ENCODE measurements at regions not wholly inside any gene's neighbourhood (a gene's known extent, or its start where the extent isn't known, plus 50 kb on each side); places are given as distances from the start of the nearest gene placed in this dataset.

DNA sequence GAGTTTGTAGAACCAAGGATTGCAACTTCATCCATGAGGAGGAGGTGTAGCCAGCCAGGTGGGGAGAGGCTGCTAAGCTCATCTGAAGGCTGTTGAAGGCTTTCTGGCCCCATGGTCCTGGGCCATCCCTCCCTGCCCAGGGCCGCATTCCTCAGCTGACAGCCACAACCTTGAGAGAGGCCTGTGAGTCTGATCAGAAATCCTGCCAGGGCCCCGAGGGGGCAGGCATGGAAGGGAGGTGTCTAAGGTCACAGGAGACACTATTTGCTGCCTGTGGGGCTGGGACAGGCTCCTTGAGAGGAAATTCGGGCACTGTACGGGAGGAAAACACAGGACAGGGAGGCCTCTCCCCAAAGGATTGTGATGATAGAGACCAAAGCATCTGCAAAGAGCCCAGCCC, 88.1 kb upstream of the IGLL5 start:
- no peaks in the 10 kb centered on the region for H3K9me3 ChIP-seq (ENCODE audit: low read length)
- no peaks in the 10 kb centered on the region for H3K9me2 ChIP-seq (ENCODE audit: low read depth, low read length)
- H3K4me1 ChIP-seq (ENCODE audit: insufficient read depth, low read length, severe bottlenecking), result peaks cover 30% of the 10 kb centered on the region
- TF ChIP-seq, protein P1, sequence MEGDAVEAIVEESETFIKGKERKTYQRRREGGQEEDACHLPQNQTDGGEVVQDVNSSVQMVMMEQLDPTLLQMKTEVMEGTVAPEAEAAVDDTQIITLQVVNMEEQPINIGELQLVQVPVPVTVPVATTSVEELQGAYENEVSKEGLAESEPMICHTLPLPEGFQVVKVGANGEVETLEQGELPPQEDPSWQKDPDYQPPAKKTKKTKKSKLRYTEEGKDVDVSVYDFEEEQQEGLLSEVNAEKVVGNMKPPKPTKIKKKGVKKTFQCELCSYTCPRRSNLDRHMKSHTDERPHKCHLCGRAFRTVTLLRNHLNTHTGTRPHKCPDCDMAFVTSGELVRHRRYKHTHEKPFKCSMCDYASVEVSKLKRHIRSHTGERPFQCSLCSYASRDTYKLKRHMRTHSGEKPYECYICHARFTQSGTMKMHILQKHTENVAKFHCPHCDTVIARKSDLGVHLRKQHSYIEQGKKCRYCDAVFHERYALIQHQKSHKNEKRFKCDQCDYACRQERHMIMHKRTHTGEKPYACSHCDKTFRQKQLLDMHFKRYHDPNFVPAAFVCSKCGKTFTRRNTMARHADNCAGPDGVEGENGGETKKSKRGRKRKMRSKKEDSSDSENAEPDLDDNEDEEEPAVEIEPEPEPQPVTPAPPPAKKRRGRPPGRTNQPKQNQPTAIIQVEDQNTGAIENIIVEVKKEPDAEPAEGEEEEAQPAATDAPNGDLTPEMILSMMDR (IDR thresholded peaks at IDR 0.05; ENCODE audit: low read length), result no peak
- TF ChIP-seq EZH2 (IDR thresholded peaks at IDR 0.05; ENCODE audit: borderline replicate concordance, low read length), result no peak
- no peak overlapping the region for H3K27ac ChIP-seq (ENCODE audit: low read depth, low read length, poor library complexity, severe bottlenecking)
- no peak overlapping the region for H3K4me2 ChIP-seq (ENCODE audit: low read length)
- H3K9ac ChIP-seq (ENCODE audit: low read length), result no peak overlapping the region
- H3K27me3 ChIP-seq (ENCODE audit: insufficient read depth, low read length), result no peaks in the 10 kb centered on the region
- no peaks in the 10 kb centered on the region for H3F3A ChIP-seq (ENCODE audit: insufficient read depth, low read length)
- H3K79me2 ChIP-seq (ENCODE audit: insufficient read depth, low read length), result no peaks in the 10 kb centered on the region
- no peak overlapping the region for H3K4me3 ChIP-seq (ENCODE audit: low read depth, low read length, poor library complexity, severe bottlenecking)
- no peaks in the 10 kb centered on the region; the same call in 1 of the 2 replicates for H3K36me3 ChIP-seq (ENCODE audit: insufficient read depth, low read length)
- H2AFZ ChIP-seq (ENCODE audit: low read length), result no peak overlapping the region
- no peaks in the 10 kb centered on the region for H4K20me1 ChIP-seq (ENCODE audit: insufficient read depth, low read length)

- TF ChIP-seq, protein P1 (IDR thresholded peaks at IDR 0.05; ENCODE audit: low read length), result no peak
- no peak for TF ChIP-seq EZH2 (IDR thresholded peaks at IDR 0.05; ENCODE audit: borderline replicate concordance, low read length)
- H3K9ac ChIP-seq (ENCODE audit: low read length), result no peak overlapping the region
- no peak overlapping the region for H3K27ac ChIP-seq (ENCODE audit: low read depth, low read length, poor library complexity, severe bottlenecking)
- H3K4me3 ChIP-seq (ENCODE audit: low read depth, low read length, poor library complexity, severe bottlenecking), result no peak overlapping the region
- no peaks in the 10 kb centered on the region for H3K9me3 ChIP-seq (ENCODE audit: low read length)
- H4K20me1 ChIP-seq (ENCODE audit: insufficient read depth, low read length), result no peaks in the 10 kb centered on the region
- H3K27me3 ChIP-seq (ENCODE audit: insufficient read depth, low read length), result no peaks in the 10 kb centered on the region
- H3K4me1 ChIP-seq (ENCODE audit: insufficient read depth, low read length, severe bottlenecking), result peaks cover 30% of the 10 kb centered on the region
- H3K9me2 ChIP-seq (ENCODE audit: low read depth, low read length), result no peaks in the 10 kb centered on the region
- no peaks in the 10 kb centered on the region for H3F3A ChIP-seq (ENCODE audit: insufficient read depth, low read length)
- H3K36me3 ChIP-seq (ENCODE audit: insufficient read depth, low read length), result no peaks in the 10 kb centered on the region; the same call in 1 of the 2 replicates
- no peak overlapping the region for H2AFZ ChIP-seq (ENCODE audit: low read length)
- no peak overlapping the region for H3K4me2 ChIP-seq (ENCODE audit: low read length)
- H3K79me2 ChIP-seq (ENCODE audit: insufficient read depth, low read length), result no peaks in the 10 kb centered on the region
Observed at GRCh38 chr22:22800716-22801115, 86.9 kb upstream of the IGLL5 start.

DNA sequence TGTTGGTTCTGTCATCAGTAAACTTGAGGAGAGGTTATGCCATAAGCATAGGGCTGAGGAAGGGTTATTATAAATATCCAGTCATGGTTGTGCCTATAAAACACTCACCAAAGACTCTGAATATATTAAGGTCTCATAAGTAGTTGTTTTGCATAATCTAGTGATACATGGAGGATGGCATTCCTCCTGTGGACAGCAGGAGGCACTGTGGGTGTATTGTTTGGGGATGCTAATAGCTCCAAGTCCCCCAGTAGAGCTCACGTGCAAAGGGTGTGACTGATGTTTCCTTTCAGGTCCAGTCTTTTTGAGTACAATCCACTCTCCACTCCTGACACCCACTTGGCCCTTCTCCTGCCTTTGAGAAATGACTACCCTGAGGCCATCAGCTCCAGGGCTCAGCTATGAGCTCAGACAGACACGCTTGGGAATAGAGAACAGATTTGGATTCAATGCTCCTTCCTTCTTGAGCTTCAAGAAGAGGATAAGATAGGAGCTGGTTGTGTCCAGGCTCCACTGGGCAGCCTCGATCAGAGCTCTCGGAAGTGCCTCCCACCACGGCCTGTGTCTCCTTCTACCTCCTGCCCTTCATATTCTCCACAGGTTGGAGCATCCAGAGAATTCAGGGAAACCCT, 85.2 kb upstream of the IGLL5 start:
- no peaks in the 10 kb centered on the region for H3K27me3 ChIP-seq (ENCODE audit: insufficient read depth, low read length)
- peaks cover 37% of the 10 kb centered on the region for H3K4me1 ChIP-seq (ENCODE audit: insufficient read depth, low read length, severe bottlenecking)
- no peaks in the 10 kb centered on the region for H3K36me3 ChIP-seq (ENCODE audit: insufficient read depth, low read length)
- no peaks in the 10 kb centered on the region for H3K9me2 ChIP-seq (ENCODE audit: low read depth, low read length)
- H3F3A ChIP-seq (ENCODE audit: insufficient read depth, low read length), result no peaks in the 10 kb centered on the region
- TF ChIP-seq, protein P1 (IDR thresholded peaks at IDR 0.05; ENCODE audit: low read length), result peak; percentile 71
- no peak for TF ChIP-seq EZH2 (IDR thresholded peaks at IDR 0.05; ENCODE audit: borderline replicate concordance, low read length)
- H2AFZ ChIP-seq (ENCODE audit: low read length), result no peak overlapping the region
- no peaks in the 10 kb centered on the region for H3K79me2 ChIP-seq (ENCODE audit: insufficient read depth, low read length)
- no peak overlapping the region for H3K4me2 ChIP-seq (ENCODE audit: low read length)
- no peaks in the 10 kb centered on the region for H4K20me1 ChIP-seq (ENCODE audit: insufficient read depth, low read length)
- H3K9me3 ChIP-seq (ENCODE audit: low read length), result no peaks in the 10 kb centered on the region
- H3K27ac ChIP-seq (ENCODE audit: low read depth, low read length, poor library complexity, severe bottlenecking), result peak overlapping the region; percentile 32
- no peak overlapping the region for H3K4me3 ChIP-seq (ENCODE audit: low read depth, low read length, poor library complexity, severe bottlenecking)
- H3K9ac ChIP-seq (ENCODE audit: low read length), result no peak overlapping the region; the same call in 1 of the 2 replicates

All from OCI-LY1 (cell line).